ENCODE measurements at regions not wholly inside any gene's neighbourhood (a gene's known extent, or its start where the extent isn't known, plus 50 kb on each side); places are given as distances from the start of the nearest gene placed in this dataset.
A peak's percentile ranks its signal among the peaks of the same experiment; 100 is the strongest.

DNA sequence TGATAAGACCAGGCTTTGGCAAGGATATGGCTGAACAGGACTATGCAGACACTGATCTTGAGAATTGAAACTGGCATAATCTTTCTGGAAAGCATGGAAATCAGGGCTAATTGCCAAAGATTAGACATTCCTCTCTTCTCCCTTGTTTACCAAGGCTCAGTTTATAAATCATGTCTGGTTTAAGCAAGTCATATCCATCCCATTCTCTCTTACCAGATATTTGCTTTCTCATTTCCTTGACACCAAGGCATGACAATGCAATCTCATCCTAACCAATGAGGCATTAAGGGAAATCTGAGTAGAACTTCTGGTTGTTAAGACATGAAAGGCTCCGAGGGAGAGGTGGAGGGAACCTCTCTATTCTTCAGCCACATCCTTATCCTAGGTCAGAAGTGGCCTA lies 110.3 kb upstream of the CEP85L start:
- ATAC-seq (no peak), DNase-seq (ENCODE audit: missing footprints) (no peak)
- intact Hi-C loops (cut with DNase I): no loop called here

DNA sequence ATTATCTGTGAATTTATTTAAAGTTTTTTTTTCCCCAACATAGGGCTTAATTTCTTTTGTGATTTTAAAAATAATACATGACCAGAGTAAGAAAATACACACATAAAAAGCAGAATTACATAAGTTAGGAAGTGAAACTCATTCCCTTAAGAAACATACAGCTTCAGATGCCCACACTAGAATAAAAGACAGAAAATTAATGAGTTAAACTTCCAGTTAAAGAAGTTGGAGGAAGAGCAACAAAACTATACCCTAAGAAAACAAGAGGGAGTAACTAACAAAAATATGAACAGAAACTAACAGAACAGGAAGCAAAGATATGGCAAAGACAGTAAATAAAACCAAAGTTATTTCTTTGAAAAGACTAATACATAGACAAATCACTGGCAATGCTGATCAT lies 107.6 kb upstream of the CEP85L start:
- intact Hi-C loops (cut with DNase I): no loop called here
- ATAC-seq: no peak
- DNase-seq (ENCODE audit: missing footprints): no peak

DNA sequence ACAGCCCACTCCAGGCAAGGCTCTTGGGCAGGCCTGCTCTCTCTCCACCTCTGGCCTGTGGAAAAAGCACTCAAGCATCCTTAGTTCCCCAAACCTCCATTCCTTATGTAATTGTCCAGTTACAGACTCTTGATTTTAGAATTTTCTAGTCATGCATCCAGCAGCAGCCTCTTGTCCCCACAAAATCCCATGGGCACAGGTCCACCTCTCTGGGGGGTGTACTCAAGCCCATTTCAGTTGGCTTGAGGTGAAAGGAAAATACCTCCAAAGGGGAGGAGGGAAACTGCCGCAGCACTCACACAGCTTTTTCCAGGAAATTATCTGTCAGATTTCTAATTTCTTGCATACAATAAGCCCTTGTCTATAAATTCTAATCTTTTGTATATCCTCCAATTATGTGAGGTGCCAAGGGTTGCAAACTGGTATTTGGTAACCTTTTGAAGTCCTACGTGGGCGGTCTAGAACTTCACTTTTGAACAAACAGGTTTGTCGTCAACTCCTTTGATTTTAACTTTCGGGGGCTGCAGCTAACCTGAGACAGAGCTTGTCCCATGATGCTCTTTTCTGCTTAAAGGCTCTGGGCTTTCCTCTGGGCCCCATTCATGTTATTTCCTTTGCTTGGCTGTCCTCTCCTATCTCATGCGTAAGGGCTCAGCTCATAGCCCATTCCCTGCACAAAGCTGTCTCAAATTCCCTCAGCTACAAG lies 104.7 kb upstream of the CEP85L start:
- ATAC-seq (no peak), DNase-seq (ENCODE audit: missing footprints) (no peak)
- intact Hi-C loops (cut with DNase I): no loop called here

DNA sequence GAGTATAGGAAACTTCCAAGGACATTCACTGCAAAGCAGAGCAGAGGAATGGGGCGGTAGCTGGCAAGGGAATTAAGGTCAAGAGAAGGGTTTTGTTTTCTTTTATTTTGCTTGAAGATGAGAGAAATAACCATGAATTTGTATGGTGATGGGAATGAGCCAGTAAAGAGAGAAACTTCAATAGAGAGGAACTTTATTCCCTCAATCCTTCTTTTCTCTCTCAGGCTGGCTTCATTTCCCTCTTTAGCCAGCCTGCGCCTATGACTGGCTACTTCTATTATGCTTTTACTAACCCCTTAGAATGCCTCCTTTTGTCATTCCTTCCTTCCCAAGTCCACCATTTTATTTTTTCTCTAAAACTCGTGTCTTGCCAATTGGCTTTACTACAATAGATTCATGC lies 101.4 kb upstream of the CEP85L start:
- ATAC-seq (no peak), DNase-seq (ENCODE audit: missing footprints) (no peak)
- intact Hi-C loops (cut with DNase I): no loop called here

DNA sequence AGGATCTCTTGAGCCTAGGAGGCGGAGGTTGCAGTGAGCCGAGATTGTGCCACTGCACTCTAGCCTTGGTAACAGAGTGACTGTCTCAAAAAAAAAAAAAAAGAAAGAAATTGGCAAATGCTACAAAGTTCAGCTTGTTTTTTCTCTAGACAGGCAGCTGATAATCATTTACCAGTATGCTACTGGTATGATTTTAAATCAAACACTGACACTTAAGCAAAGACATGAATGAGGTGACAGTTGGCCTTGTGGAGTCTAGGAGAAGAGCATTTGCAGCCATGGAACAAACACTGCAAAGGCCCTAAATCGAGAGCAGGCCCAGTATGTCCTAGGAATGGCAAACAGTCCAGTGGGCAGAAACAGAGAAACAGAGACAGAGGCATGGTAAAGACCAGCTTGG lies 99.7 kb upstream of the CEP85L start:
- DNase-seq (ENCODE audit: missing footprints): no peak
- ATAC-seq: no peak
- intact Hi-C loops (cut with DNase I): no loop called here

DNA sequence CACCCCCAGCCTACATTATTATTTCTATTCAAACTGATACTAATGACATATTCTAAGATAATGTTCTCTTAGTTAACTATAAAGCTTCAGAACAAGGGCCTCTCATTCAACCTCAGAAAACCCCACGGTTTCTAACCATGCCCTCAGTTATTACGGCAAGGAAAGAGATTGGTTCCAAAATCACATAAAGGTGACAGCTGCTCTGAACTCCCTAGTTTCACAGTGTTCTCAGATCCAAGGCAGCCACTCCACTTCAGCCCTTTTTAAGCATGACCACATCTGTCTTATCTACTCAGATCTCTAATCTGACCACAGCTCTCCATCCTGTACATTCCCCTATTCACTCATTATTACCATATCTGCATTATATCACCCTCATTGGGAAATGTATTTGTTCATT lies 98.8 kb upstream of the CEP85L start:
- no peak for DNase-seq (ENCODE audit: missing footprints)
- intact Hi-C loops (cut with DNase I): no loop called here
- ATAC-seq: no peak

DNA sequence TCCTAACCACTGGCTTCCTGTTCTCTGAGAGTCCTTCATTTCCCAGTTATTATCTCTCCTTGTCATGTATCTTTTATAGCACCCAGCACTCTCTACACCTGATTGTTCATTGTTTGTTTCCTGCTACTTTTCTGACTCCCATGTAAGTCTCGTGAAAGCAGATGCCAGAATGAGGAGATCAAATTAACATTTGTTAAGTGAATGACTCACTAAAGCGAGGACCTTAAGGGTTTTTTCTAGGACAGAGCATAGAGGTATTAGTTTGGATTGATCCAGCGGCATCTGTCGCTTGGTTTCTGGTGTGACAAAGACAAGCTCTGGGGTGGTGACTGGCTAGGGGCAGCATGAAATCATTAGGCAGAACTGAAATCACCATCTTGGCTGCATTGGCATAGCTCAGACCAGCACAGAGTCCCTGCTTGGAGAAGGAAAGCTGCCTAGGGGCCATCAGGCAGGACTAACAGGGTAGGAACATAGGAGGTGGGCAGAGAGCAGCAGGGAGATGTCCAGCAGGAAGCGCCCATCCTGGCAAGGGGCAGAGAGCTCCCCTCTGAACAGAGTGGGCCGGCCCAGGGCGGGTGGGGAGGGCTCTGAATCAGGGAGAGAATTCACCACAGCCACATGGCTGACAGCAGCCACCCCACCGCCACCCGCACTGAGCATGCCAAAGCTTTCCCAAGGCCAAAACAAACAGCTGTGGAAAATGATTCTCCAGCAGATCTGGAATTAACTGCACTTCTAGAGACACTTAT lies 97.1 kb upstream of the CEP85L start:
- intact Hi-C loops (cut with DNase I): no loop called here
- no peak for DNase-seq (ENCODE audit: missing footprints)

DNA sequence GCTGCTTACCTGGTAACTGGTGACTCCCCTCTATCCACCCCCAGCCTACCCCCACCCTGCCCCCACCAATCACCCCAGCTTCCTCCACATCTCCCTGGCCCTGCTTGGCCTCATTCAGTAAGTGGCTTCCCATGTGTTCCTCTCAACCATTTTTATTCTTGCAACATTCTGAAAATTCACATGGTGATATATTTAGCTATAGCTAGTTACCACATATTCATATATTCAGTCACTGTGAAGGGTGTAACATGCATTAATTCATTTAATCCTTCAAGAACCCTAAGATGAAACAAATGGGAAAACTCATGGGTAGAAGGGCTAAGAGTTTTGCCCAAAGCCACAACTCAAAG lies 95.4 kb upstream of the CEP85L start:
- intact Hi-C loops (cut with DNase I): no loop called here
- no peak for DNase-seq (ENCODE audit: missing footprints)
- ATAC-seq: no peak

More for the DNA sequence above, 97.1 kb upstream of the CEP85L start:
- ATAC-seq: no peak

DNA sequence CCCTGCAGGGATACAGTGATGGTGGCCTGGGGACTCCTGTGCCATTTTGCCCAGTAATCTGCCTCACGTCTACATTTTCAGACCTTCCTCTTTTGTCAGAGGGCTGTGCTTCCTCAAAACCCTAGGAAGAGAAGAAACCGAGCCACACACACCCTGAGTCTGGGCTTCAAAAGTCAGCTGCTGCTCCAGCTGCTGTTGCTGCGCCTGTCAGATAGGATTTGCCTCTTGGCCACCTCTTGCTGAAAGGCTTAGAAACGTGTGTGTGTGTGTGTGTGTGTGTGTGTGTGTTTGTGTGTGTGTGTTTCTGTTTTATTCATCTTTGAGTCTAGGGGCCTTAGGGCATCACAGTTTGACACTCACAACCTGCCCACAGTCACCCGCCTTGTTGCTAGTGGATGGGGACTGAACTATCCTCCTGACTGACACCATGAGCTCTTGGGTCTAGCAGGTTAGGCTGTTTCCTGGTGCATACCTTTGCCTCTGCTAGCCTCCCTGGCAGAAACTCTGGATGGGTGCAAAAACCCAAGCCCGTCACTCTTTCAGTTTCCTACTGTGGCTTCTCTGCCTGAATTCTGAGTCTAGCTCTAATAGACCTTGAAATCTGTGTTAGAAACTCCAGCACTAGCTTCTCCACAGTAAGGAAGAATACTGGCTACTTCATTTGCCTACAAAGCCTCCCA lies 94.9 kb upstream of the CEP85L start:
- ATAC-seq (peak; percentile 46), DNase-seq (ENCODE audit: missing footprints) (no peak)

DNA sequence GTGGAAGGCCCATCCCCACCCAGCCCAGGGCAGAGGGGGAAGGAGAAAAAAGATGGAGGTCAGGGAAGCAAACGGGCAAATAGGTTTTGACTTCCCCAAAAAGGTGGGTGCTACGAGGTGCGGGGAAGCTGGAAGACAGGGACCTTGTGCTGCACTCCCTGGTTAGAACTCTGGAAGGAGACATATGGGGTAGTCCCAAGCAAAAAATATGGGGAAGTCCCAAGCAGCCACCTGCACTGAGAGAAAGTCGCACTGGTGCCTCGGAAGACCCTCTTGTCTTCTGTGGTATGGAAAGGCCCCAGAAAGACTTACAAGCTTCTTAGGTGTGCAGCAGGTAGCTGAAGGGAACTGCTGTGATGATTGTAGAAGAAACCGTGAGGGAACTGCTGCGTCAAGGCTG lies 93.8 kb upstream of the CEP85L start:
- DNase-seq (ENCODE audit: missing footprints): no peak
- no peak for ATAC-seq
- intact Hi-C loops (cut with DNase I): no loop called here

More for the DNA sequence above, 94.9 kb upstream of the CEP85L start:
- intact Hi-C loops (cut with DNase I): no loop called here

DNA sequence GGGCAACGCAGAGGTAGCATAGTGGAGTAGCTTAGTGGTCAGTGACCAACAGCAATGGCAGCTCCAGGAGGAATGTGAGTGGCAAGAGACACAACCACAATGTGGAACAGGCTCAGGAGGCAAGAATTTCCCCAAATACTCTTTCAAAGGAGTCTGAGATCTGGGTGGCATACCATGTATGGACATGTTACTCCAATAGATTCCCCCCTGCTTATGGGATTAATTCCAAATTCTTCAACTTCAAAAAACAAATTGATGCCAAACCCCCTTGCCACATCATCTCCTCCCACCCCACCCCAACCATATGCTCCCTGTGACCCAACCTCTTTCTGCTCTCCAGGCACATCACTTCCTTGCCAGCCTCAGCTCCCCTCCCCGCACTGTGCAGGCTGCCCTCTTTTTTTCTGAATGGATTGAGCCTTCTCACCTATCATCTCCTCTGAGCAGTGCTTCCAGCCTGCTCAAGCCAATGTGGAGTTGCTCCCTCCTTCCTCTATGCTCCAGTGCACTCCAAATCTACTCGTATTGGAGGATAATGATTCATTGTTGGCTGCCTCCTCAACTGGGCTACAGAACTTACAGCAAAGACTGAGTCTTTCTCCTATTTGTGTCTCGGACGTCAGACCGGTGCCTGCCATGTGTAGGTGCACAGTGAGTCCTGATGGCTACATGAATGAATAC lies 93.0 kb upstream of the CEP85L start:
- intact Hi-C loops (cut with DNase I): no loop called here
- ATAC-seq (peak; percentile 14), DNase-seq (ENCODE audit: missing footprints) (no peak)

DNA sequence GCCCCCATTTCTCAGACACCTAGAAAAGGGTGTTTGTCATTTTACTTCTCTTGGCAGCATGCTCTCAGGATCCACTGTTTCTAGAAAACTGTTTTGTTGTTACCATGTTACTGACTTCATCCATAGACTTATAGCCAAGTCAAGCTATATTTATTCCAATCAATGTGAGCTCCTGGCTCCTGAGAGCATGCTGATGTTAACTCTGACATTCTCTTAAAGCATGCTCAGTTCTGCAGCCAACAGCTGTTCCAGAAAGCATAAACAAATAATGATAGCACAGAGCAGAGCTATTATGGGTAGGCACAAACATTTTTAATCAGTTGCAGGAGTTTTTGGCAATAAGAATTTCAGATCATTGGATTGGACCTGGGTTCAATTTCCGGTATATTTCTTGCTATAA lies 92.4 kb upstream of the CEP85L start:
- DNase-seq (ENCODE audit: missing footprints): no peak
- peak; percentile 54 for ATAC-seq
- intact Hi-C loops (cut with DNase I): no loop called here

DNA sequence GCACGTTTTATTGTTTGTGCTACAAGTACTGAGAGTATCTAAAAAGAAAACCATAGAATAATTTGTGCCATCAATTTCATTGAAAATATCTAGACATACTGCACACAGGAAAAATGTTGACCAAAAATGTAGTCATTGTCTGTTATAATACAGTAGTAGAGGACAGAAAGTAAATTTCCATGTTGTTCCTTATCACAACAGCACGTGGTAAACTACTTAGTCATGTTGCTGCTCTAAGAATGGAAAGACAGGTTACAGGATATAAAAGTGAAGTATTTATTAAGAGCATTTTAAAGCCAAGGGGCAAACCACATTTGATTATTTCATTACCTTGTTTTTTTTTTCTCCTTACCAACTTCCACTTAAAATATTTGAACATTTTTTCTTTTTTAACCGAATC lies 89.0 kb upstream of the CEP85L start:
- no peak for DNase-seq (ENCODE audit: missing footprints)
- ATAC-seq: no peak
- intact Hi-C loops (cut with DNase I): no loop called here

DNA sequence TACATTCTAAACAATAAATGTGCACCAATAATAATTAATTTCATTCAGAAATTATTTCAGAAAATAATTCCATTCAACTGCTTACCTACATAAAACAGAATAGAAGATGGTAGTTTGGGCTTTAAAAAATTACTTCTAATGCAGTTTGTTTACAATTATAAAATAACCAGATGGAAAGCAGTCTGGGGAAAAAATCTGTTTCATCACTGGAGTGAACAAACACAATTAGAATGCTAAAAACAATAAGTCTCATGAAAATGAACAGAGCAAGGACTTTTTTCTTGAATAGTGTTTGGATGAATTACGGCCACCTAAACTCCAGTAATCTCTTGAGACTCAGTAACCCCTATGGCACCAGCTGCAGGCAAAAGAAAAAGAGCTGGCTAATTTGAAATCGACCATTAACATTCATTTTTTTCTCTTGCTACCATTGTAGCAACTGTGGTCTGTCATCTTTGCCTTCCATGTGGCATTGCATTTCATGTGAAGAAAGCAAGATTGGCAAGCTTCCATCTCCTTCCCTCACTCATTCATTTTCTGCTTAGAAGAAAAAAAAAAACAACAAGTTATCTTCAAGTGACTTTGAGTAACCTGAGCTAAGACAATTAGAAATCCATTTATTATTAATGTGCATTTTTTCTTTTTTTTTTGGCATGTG lies 88.4 kb upstream of the CEP85L start:
- ATAC-seq (no peak), DNase-seq (ENCODE audit: missing footprints) (no peak)
- intact Hi-C loops (cut with DNase I): no loop called here

DNA sequence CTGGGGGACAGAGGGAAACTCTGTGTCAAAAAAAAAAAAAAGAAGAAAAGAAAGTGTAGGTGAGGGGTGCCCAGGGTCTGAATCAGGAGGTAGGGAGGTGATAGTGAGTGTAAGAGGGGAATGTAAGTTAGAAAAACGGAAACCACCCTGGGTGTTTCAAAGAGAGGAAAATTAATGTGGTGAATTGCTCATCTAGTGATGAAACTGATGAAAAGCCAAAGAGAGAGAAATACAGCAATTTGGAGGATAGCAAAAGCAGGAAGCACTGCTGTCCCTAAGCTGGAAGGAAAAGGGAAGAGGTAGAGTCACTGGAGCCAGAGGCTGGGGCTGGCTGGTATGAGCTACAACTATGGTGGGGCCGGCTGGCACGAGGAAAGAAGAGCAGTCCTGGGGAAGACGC lies 85.0 kb upstream of the CEP85L start:
- DNase-seq (ENCODE audit: missing footprints): no peak
- ATAC-seq: no peak
- intact Hi-C loops (cut with DNase I): no loop called here

DNA sequence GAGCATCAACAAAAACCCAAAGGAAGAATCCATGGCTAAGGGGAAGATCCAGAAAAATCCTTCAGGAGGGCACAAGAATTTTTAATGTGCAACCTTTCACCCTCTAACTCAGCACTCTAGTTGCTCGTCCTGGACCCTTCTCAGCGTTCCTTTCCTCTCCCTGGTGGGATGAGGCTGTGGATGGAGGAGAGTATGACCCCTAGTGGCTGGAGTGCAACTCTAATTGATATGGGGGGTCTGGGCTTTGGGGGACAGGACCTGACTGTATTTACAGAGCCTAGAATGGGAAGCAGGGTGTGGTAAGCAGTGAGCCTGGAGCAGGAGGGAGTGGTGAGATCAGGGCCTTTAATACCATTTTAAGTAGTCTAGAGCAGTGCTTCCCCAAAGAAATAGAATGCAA lies 83.9 kb upstream of the CEP85L start:
- no peak for DNase-seq (ENCODE audit: missing footprints)
- intact Hi-C loops (cut with DNase I): no loop called here
- ATAC-seq: peak; percentile 62

DNA sequence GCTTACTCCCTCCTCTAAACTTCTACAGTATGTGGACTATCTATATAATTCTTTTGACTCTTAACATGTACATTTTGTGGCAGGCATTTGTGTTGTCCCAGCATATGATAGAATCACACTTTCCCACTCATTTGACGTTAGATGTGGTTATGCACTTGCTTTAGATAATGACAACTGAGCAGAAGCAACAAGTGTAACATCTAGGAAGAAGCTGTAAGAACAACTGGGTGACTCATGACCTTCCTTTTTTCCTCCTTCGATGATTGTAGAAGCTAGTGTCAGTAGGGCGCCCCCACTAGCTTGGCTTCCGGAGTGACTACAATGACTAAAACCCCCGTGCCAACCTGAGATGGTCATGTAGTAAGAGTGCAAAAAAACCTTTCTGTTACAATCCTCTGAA lies 74.6 kb upstream of the CEP85L start:
- ATAC-seq (no peak), DNase-seq (ENCODE audit: missing footprints) (no peak)
- intact Hi-C loops (cut with DNase I): no loop called here

DNA sequence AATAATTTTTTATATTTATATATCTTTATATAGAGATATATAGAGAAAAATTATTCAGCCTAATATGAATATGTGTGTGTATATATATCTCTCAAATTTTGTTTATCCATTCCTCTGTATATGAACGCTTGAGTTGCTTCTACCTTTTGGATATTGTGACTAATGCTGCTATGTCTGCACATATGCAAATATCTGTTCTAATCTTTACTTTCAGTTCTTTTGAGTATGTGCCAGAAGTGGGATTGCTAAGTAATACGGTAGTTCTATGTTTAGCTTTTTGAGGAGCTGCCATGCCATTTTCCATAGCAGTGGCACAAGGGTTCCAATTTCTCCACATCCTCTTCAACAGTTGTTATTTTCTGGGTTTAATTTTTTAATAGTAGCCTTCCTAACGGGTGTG lies 72.8 kb upstream of the CEP85L start:
- intact Hi-C loops (cut with DNase I): no loop called here
- no peak for ATAC-seq
- DNase-seq (ENCODE audit: missing footprints): no peak

Measured in Right ventricle myocardium inferior (tissue), 1 donor.